OCI-LY7 (cell line): ENCODE measurements at regions not wholly inside any gene's neighbourhood (a gene's known extent, or its start where the extent isn't known, plus 50 kb on each side); places are given as distances from the start of the nearest gene placed in this dataset.

Experiments
- BruUV-seq: library from RNA; stranded (reverse); fragments of 400-500 nt; replicated peaks from 2 replicates; lab custom pipeline; 2021; lab: Mats Ljungman, UMichigan
- CTCF ChIA-PET: fragments of 300-600 bp; sonication (Branson Sonifier 250); formaldehyde crosslinking; loops from one replicate; lab custom pipeline; 2022; ENCODE audit warnings: antibody characterized with exemption; ENCODE audit not compliant: unreplicated experiment; lab: Charles Lee
- POLR2A ChIA-PET: fragments of 300-600 bp; sonication (Branson Sonifier 250); formaldehyde crosslinking; loops from one replicate; lab custom pipeline; 2022; ENCODE audit warnings: antibody characterized with exemption; lab: Charles Lee
- DNase-seq: peaks from one replicate; pipeline ENCODE4 v3.0.0-alpha.2; 2015; ENCODE audit warnings: low spot score
- H2AFZ ChIP-seq: fragments of 200-600 bp; sonication (generic), shearing (Covaris generic); 2 replicates; pipeline ENCODE4 v1.6.1; 2014; ENCODE audit warnings: mild to moderate bottlenecking, antibody characterized with exemption, low read length, moderate library complexity
- H3K27ac ChIP-seq: fragments of 200-600 bp; sonication (generic); 2 replicates; pipeline ENCODE4 v1.5.1; 2014; ENCODE audit warnings: mixed run types, low read depth, mild to moderate bottlenecking, moderate library complexity, low read length, inconsistent platforms; ENCODE audit not compliant: poor library complexity, severe bottlenecking
- H3K36me3 ChIP-seq: fragments of 200-600 bp; sonication (generic); 2 replicates; pipeline ENCODE4 v1.6.1; 2014; ENCODE audit warnings: mild to moderate bottlenecking, antibody characterized with exemption, low read length, moderate library complexity, mixed read lengths; ENCODE audit not compliant: insufficient read depth
- H3K4me1 ChIP-seq: fragments of 200-600 bp; sonication (generic); 2 replicates; pipeline ENCODE4 v1.5.1; 2014; ENCODE audit warnings: mild to moderate bottlenecking, low read length; ENCODE audit not compliant: insufficient read depth, poor library complexity, severe bottlenecking
- H3K4me2 ChIP-seq: fragments of 200-600 bp; sonication (generic); 2 replicates; pipeline ENCODE4 v1.6.1; 2014; ENCODE audit warnings: mild to moderate bottlenecking, low read length
- H3K4me3 ChIP-seq: fragments of 200-600 bp; sonication (generic); 2 replicates; pipeline ENCODE4 v1.5.1; 2014; ENCODE audit warnings: mild to moderate bottlenecking, low read depth, low read length; ENCODE audit not compliant: poor library complexity, severe bottlenecking
- H3K79me2 ChIP-seq: fragments of 200-600 bp; sonication (generic); 2 replicates; pipeline ENCODE4 v1.6.1; 2016; ENCODE audit warnings: low read depth, mild to moderate bottlenecking, low read length, moderate library complexity, mixed read lengths; ENCODE audit not compliant: insufficient read depth
- H3K9me2 ChIP-seq: fragments of 200-600 bp; sonication (generic); 2 replicates; pipeline ENCODE4 v1.6.1; 2016; ENCODE audit warnings: mild to moderate bottlenecking, low read length, mixed read lengths; ENCODE audit not compliant: insufficient read depth
- H3K9me3 ChIP-seq: fragments of 200-600 bp; sonication (generic); 2 replicates; pipeline ENCODE4 v1.6.1; 2014; ENCODE audit warnings: mild to moderate bottlenecking, mixed run types, low read length, mixed read lengths
- H4K20me1 ChIP-seq: fragments of 200-600 bp; sonication (generic); 2 replicates; pipeline ENCODE4 v1.6.1; 2014; ENCODE audit warnings: mild to moderate bottlenecking, antibody characterized with exemption, low read length, moderate library complexity, mixed read lengths; ENCODE audit not compliant: insufficient read depth
- CTCF ChIP-seq: fragments of 200-600 bp; sonication (generic); conservative IDR thresholded peaks from 2 replicates; pipeline ENCODE4 v1.5.1; 2014; ENCODE audit warnings: mild to moderate bottlenecking, antibody characterized with exemption, low read length, moderate library complexity, mixed read lengths
- EZH2phosphoT487 ChIP-seq: fragments of 200-600 bp; sonication (generic); IDR thresholded peaks from 2 replicates; pipeline ENCODE4 v1.6.1; 2018; ENCODE audit warnings: low read depth, borderline replicate concordance, mild to moderate bottlenecking, mixed run types, antibody characterized with exemption, low read length, moderate library complexity, mixed read lengths
- intact Hi-C: fragments of 100-400 bp; cut with micrococcal nuclease; formaldehyde crosslinking; loops from one replicate; pipeline ENCODE4 v1.10.0; 2022; ENCODE audit not compliant: unreplicated experiment

- H4K20me1 ChIP-seq = no peaks in the 10 kb centered on the region
- POLR2A ChIA-PET = no interaction called here
Measured at GRCh38 chr3:148187296-148187695, 510.4 kb upstream of the AGTR1 start.

GRCh38 chr3:148190441-148190990, 507.2 kb upstream of the AGTR1 start:
- no peak for DNase-seq
- Histone ChIP-seq H3K4me2 (no peak overlapping the region), H3K9me3 (no peaks in the 10 kb centered on the region), H3K79me2 (no peaks in the 10 kb centered on the region), H4K20me1 (no peaks in the 10 kb centered on the region), H3K4me3 (no peak overlapping the region), H3K4me1 (no peaks in the 10 kb centered on the region), H3K9me2 (no peaks in the 10 kb centered on the region), H3K36me3 (no peaks in the 10 kb centered on the region), H3K27ac (no peak overlapping the region), H2AFZ (no peak overlapping the region)
- TF ChIP-seq CTCF (no peak), EZH2phosphoT487 (no peak)
- ChIA-PET POLR2A (interaction anchor here (0.5 to 0.9 kb wide), 2 partner anchors 16 to 848 kb away, joined by 3 read pairs; no protein-coding TSS in a partner anchor), CTCF (no interaction called here)
- intact Hi-C loops = no loop called here
- no TSS peak for BruUV-seq

More at GRCh38 chr3:148187296-148187695, 510.4 kb upstream of the AGTR1 start:
- Histone ChIP-seq H3K9me2 (no peaks in the 10 kb centered on the region), H3K36me3 (no peaks in the 10 kb centered on the region), H3K9me3 (no peaks in the 10 kb centered on the region), H3K4me2 (no peak overlapping the region), H3K27ac (no peak overlapping the region), H3K79me2 (no peaks in the 10 kb centered on the region), H3K4me3 (no peak overlapping the region), H3K4me1 (no peaks in the 10 kb centered on the region), H2AFZ (no peak overlapping the region)
- no peak for TF ChIP-seq CTCF
- TF ChIP-seq EZH2phosphoT487 = no peak
- no TSS peak for BruUV-seq
- intact Hi-C loops = no loop called here
- CTCF ChIA-PET = no interaction called here
- DNase-seq = no peak

GRCh38 chr3:148191966-148192365, 505.7 kb upstream of the AGTR1 start:
- TF ChIP-seq EZH2phosphoT487 (no peak), CTCF (no peak)
- CTCF ChIA-PET = no interaction called here
- POLR2A ChIA-PET = interaction anchor here (0.9 kb wide), 1 partner anchor 98 kb away, joined by 3 read pairs; no protein-coding TSS in a partner anchor

More at GRCh38 chr3:148191966-148192365, 505.7 kb upstream of the AGTR1 start:
- Histone ChIP-seq H3K4me1 (no peaks in the 10 kb centered on the region), H3K4me2 (no peak overlapping the region), H3K4me3 (no peak overlapping the region), H3K36me3 (no peaks in the 10 kb centered on the region), H4K20me1 (no peaks in the 10 kb centered on the region), H2AFZ (no peak overlapping the region), H3K27ac (no peak overlapping the region), H3K9me2 (no peaks in the 10 kb centered on the region), H3K9me3 (no peaks in the 10 kb centered on the region), H3K79me2 (no peaks in the 10 kb centered on the region)
- intact Hi-C loops = no loop called here
- BruUV-seq = no TSS peak
- no peak for DNase-seq
